A549 (cell line): ENCODE measurements at regions not wholly inside any gene's neighbourhood (a gene's known extent, or its start where the extent isn't known, plus 50 kb on each side); places are given as distances from the start of the nearest gene placed in this dataset.

Source experiments
- POLR2A ChIP-seq: IDR thresholded peaks from 2 replicates; pipeline ENCODE4 v1.6.1; 2012; ENCODE audit warnings: mild to moderate bottlenecking, low read length
- TF ChIP-seq, protein P1 (sequence below): fragments of >200 bp; sonication (Bioruptor Twin); formaldehyde crosslinking; IDR thresholded peaks from 3 replicates; pipeline ENCODE4 v1.5.1; 2016
- TF ChIP-seq, protein P2 (sequence below): IDR thresholded peaks from 2 replicates; pipeline ENCODE4 v1.6.1; 2012

DNA sequence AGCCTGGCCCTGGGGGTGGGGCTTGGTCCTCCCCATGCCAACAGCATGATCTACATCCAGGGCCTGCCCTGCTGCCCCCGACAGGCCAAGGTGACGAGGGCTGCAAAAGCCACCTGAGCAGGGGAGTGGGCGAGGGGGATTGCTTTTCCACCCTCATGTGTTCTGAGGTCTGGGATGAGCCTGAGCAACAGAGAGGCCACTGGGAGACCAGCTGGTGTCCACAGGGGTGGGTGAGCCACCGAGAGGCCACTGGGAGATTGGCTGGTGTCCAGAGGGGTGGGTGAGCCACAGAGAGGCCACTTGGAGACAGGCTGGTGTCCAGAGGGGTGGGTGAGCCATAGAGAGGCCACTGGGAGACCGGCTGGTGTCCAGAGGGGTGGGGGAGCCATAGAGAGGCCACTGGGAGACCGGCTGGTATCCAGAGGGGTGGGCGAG is 147.4 kb upstream of the GPC1 start:
- no peak for TF ChIP-seq POLR2A
- TF ChIP-seq, protein P1, sequence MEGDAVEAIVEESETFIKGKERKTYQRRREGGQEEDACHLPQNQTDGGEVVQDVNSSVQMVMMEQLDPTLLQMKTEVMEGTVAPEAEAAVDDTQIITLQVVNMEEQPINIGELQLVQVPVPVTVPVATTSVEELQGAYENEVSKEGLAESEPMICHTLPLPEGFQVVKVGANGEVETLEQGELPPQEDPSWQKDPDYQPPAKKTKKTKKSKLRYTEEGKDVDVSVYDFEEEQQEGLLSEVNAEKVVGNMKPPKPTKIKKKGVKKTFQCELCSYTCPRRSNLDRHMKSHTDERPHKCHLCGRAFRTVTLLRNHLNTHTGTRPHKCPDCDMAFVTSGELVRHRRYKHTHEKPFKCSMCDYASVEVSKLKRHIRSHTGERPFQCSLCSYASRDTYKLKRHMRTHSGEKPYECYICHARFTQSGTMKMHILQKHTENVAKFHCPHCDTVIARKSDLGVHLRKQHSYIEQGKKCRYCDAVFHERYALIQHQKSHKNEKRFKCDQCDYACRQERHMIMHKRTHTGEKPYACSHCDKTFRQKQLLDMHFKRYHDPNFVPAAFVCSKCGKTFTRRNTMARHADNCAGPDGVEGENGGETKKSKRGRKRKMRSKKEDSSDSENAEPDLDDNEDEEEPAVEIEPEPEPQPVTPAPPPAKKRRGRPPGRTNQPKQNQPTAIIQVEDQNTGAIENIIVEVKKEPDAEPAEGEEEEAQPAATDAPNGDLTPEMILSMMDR, result no peak
- TF ChIP-seq, protein P2, sequence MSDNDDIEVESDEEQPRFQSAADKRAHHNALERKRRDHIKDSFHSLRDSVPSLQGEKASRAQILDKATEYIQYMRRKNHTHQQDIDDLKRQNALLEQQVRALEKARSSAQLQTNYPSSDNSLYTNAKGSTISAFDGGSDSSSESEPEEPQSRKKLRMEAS, result no peak
